Fibroblast of lung (primary cell): ENCODE measurements at regions not wholly inside any gene's neighbourhood (a gene's known extent, or its start where the extent isn't known, plus 50 kb on each side); places are given as distances from the start of the nearest gene placed in this dataset.

Source experiments
- CTCF ChIP-seq, 2 donors: IDR thresholded peaks in 1 of 2; conservative IDR thresholded peaks in 1 of 2; 1 replicate in 1 of 2; 2 replicates in 1 of 2; pipeline ENCODE4 v1.5.1; 2011 to 2012; ENCODE audit warnings: low read length in 2 of 2, control low read depth in 1 of 2, inconsistent platforms in 1 of 2, low read depth in 1 of 2, mild to moderate bottlenecking in 1 of 2
- EZH2 ChIP-seq: IDR thresholded peaks from 2 replicates; pipeline ENCODE4 v1.5.1; 2012; ENCODE audit warnings: low read length, control low read depth, mild to moderate bottlenecking; ENCODE audit errors: missing control alignments

DNA sequence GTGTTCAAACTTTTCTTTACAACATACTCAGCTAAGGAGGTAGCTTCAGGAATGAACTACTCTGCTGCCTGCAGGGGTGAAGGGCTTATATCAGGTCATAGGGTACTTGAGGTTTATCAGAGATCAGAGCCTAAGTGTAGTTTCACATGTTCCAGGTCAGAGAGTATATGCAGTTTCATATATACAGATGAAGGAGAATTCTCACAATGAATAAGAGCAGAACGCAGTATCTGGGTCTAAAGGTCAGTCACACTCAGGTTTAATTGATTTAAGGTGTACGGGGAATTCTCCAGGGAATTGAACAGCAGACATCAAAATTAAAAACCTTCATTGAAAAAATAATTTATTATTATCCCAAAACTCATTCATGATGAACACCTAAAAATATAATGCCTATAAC lies 700.6 kb downstream of the TECRL start:
- no peak for TF ChIP-seq CTCF (conservative IDR thresholded peaks at IDR 0.05 in 1 of 2, IDR thresholded peaks at IDR 0.05 in 1 of 2; ENCODE audit: low read depth in 1 of 2, low read length in 2 of 2)
- TF ChIP-seq EZH2 = no peak
